NCI-H128 (cell line): ENCODE measurements at regions not wholly inside any gene's neighbourhood (a gene's known extent, or its start where the extent isn't known, plus 50 kb on each side); places are given as distances from the start of the nearest gene placed in this dataset.
"Not testable (repeated sequence)": the region's sequence is repeated elsewhere in the genome, so short reads cannot be mapped to it uniquely, and the experiment has no call there.

ENCODE experiments used
- DNase-seq: peaks from one replicate; lab custom pipeline; 2025; ENCODE audit not compliant: unreplicated experiment; lab: John Stamatoyannopoulos, UW

DNA sequence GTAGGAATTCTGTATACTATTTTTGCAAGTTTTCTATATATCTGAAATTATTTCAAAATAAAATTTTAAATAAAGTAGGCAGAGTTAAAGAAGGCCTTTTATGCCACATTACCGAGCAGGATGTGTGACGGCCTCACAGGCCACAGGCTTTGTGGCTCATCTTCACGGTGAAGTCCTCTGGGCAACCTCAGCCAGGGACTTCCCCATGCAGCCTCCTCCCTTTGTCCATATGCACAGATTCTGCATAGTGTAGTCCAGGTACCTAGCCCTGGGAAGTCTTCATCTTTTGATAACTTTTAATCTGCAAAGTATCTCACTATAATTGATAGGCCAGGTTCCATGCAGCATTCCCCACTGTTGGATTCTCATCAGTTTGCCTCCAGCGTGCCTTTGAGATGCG is 62.8 kb downstream of the ARHGAP11B start:
- DNase-seq: not testable (repeated sequence)

DNA sequence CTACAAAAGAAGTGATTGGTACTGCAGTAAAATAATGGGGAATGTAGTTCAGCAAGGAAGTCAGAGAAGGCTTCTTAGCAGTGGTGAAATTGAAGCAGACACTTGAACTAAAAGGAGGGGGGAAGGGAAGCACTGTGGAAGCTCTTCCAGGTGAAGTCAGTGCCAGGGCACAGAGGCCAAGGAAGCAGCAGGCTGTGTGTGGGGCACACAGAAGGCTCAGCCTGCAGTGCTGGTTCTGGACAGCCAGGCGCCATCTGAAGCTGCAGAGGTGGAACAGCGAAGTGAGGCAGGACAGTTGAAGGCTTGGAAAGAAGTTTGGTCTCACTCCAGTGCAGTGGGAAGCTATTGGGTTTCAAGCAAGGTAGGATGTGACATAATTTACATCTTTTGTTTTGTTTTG is 64.2 kb downstream of the ARHGAP11B start:
- not testable (repeated sequence) for DNase-seq

DNA sequence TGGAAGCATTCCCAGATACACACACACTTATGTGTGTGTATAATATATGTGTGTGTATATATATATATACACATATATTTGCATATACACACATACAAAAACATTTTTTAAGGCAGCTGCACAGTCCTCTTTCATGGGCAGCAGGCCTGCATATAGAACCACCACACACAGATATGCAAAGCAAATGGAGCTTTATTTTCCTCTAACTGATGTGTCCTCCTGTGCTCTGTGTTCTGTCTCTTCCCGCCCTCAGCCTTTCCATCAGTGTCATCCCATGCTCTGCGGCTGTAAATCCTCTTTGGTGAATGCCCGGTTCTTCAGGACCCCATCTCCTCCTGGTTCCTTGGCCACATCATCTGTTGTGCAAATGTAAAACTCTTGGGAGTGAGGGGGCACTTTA is 69.9 kb downstream of the ARHGAP11B start:
- not testable (repeated sequence) for DNase-seq

DNA sequence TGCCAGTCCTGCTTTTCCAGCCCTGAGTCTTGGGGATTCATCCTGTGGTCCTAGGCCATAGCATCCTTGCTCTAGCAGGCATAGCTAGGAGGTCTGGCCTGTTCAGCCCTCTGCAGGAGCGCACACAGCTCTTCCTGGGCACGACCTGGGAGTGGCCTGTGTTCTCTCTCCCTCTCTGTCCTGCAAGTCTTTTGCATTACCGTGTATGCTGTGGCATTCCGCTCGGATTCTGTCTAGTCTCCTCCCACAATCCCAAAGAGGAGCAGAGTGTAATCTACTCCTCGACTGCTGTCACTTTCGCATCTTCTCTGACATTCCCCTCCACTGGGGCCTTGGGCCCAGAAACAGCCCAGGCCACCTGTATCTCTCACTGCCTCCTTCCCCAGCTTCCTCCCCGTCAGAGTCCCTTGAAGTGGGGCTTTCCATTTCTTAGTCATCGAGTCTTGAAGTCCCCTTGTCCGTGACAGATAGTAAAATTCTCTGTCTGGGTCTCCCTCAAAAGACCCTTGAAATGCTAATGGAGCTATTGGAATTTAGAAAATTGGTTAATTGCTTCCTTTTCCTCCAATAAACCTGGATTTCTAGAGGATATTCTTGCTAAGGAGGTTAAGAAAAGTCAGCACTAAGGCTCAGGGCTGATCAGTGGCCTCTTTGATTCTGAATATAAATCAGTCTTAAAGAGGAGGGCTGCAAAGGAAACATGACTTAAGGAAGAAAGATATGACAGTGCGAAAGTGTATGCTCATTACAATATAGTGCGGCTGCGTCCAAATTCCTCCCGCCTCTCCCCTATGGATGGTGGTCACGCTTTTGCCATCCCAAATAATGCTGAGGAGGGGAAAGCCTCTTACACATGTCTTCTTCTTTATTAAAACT is 70.7 kb downstream of the ARHGAP11B start:
- not testable (repeated sequence) for DNase-seq

DNA sequence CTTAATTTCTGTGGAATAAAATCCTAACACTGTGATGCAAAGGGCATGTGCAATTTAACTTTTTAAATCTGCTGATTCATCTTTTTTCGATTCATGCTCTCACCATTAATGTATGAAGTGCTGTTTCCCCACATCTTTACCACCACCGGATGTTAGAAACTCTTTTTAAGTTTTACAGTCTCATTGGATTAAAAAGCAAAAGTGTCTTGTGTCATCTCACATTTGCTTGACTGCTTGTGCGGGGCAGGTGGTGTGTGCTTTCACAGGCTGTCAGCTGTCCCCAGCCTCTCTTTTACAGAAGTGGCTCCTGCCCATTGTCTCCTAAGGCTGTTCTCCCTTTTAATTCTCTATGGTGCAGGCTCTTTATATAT is 71.4 kb downstream of the ARHGAP11B start:
- not testable (repeated sequence) for DNase-seq

DNA sequence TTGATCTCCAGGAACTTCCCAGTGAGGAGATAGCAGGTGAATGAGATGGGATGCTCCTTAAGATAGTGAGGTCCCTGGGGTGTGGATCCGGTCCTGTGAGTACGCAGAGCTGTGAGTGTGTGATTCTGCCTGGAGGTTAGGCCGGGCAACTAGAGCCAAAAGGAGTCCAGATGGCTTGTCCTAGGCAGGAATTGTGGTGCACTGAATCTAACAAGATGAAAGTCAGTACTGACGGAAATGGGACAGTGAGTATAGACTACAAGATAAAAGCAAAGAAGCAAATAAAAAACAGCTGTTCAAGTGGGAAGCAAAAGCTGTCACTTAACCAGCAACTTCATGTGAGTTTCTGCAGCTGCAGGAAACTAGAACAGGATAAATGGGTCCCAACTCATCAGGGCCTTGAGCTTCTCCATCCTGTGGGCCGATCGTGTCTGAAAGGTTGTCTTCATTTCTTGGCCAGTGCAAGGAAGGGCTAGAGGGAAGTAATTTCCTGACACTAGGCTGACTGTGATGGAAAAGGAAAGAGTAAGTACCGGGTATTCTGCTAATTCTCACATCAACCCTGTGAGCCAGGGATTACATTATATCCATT is 74.2 kb downstream of the ARHGAP11B start:
- DNase-seq: not testable (repeated sequence)

DNA sequence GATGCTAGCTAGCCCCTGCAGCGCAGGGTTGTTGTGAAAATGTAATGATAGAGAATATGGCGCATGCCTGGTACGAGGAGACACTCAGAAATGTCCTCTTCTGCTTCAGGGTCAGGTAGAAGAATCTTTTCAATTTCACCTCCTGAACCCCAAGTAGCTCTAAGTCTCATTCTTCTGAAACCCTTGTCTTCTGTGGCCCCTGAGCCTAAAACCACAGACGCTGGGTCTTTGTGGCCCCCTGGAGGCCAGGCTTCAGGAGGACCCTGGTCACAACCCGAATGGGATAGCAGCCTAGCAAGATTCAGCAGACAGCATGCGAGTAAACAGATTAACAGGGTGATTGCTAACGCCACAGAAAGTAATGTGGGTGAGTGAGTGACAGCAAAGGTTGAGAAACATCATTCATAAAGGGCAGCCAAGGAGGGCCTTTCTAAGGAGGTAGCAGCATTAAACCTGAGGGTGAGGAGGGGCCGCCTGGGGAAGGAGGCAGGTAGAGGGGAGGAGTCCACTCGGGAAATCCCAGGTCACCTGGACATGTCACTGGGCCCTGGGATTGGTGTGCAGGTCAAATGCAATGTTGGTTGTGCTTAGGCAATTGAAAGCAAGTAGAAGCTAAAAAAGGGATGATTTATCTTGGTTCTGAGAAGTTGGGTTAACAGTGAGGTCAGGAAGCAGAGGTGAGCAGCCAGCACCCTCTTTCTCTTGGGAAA is 82.2 kb downstream of the ARHGAP11B start:
- DNase-seq: not testable (repeated sequence)

DNA sequence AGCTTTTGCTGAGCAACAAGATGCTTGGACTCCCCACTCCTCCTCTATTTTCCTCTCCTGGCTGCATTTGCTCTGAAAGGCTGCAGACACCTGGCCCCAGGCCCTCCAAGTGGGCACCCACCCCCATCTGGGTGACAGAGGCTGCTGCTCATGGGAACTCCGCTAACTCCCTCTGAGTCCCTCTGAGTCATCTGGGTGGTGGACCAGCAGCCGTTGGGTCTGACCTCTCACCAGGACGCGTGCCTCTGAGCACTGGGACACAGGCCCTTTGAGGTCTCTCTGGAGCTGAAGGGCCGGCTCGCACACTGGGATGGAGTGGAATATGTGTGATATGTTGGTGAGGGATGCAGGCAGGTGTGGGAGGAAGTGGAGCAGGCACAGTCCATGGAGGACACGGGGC is 82.9 kb downstream of the ARHGAP11B start:
- DNase-seq: not testable (repeated sequence)

DNA sequence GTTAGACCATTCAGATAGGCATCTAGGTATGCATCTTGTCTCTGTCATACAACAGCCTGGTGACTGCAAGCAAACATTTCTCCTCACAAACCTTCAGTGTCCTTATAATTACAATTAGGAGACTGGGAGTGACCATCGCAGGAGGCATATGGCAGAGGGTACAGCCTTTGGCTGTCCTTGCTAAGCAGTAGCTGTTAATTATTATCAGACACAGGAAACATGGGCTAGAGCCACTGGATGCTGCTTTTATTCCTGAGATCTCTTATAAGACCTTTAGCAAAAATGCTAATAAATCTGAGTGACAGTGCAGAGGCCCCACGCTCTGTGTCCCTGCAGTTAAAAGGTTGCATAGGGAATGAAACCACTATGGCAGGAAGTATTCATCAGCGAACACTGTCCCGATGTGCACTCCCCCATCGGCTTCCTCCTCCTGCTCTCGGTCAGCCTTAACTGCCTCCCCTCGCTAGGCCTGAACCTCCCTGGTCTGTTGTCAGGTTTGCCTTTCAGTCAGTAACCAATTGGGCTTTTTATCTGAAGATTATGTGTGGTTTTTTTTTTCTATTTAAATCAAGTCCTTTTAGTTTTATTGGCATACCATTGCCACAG is 92.2 kb downstream of the ARHGAP11B start:
- DNase-seq: not testable (repeated sequence)

DNA sequence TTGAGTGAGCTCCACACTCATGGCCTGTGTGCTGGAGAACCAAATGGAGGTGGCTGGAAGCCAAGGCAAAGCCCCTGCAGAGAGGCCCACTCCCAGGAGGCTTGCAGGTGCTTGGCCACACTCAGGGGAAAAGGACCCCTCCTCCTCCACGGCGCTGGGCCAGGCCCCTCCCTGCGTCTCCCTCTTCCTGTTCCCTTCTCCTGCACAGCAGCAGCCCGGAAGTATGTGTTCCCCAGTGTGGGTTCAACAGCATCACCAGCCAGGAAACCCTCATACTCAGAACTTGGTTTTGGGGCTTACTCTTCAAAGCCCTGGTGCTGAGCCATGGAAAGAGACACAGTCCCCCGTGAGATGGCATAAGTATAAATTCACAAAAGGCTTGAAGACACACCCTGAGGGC is 93.4 kb downstream of the ARHGAP11B start:
- not testable (repeated sequence) for DNase-seq

DNA sequence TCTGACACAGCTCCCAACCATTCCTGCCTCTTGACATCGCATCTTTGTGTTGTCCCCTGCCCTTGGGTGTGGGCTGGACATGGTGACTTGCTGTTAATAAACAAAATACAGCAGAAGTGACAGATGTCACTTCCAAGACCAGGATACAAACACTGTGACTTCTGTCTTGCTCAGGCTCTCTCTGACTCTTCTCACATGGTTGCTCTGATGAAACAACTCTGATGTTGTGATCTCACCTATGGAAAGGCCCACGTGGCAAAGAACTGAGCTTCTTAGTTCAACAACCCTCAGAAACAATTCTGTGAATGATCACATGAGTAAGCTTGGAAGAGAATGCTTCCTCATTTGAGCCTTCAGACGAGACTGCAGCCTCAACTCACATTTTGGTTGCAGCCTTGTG is 94.9 kb downstream of the ARHGAP11B start:
- DNase-seq: not testable (repeated sequence)

DNA sequence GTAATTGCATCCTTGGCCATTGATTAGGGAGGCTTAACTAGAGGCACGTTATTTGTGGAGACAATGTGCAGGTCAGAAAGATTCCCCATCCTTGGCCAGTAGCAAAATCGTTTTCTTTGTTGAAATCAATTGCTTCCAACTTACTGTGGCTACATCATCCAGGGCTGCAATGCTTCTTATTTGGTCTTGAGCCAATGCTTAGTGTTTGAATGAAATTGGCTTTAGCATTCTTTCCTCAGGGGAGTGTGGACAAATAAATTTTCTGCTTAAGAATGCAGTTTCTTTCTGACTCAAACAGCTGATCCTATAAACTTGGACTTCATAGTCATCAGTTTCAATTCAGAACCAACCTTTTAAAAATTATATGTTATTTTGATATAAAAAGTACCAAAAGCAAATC is 95.6 kb downstream of the ARHGAP11B start:
- not testable (repeated sequence) for DNase-seq

DNA sequence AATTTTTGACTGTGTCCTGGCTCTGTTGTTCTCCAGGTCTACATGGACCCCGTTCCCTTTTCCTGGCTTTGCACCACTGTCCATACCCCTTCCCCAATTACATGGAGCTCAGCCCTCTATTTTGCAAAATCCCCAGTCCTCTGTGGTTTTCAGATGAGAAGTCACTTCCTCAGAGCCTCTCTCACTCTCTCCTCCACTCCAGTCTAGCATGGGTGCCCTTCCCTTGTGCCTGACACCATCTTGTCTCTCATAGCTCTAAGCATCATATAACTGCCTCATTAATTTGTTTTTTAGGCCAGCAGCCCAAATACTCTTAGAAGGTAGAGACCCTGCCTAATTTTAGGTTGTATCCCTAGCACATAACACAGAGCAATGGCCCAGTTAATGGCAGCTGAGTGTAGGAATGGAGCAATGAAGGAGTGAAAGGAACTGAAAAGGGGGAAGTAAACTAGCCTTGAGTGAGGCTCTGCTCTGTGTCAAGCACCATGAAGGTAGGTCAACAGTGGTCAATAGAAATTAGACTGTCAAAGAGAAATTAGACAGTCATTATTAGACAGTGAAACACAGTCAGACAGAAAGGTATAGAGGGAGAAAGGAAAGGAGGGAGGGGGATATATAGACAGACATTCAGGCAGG is 97.7 kb downstream of the ARHGAP11B start:
- not testable (repeated sequence) for DNase-seq

DNA sequence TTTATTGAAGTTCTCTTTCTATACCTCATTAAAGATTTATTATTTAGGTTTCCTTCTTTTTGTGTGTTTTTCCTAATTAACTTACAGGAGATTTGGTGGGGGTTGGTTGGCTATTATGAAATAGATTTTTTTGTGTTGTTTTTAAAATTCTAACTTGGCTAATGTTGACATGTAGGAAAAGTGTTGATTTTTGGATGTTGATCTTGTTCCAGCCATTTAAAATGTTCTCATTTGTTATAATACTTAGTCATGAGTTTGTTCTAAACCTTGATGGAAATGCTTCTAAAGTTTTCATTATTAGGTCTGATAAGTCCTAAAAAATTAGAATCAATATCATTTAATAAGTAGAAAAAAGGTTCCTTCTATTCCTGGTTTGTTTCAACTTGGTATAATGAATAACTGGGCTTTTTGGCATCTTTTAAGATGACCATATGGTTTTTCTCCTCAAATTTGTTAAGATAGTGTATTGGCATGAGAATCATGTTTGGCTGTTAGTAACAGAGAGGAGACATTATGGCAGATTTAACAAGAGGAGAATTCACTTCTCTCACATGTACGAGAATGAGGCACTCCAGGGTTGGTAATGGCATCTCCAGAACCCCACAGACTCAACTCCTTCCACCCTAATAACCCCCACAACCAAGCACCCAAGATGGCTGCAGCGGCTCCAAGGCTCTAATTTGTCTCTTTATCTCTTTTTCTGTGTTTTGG is 104.1 kb downstream of the ARHGAP11B start:
- not testable (repeated sequence) for DNase-seq

DNA sequence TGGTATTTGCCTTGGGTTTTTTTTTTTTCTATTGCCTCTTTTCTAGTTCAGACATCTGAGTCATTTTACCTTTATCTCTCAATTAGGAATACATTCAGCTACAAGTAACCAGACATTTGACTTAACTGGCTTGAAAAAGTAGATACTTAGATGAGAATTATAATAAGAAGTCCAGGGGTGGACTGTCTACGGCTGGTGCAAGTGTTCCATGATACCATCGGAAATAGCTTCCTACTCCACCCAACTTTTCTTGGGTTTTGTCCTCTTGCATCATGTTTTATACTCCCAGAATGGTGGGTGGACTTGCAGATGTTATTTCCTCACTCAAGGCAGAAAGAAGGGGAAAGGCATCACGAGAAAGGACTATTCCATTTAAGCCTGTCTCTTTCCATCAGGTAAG is 104.7 kb downstream of the ARHGAP11B start:
- DNase-seq: not testable (repeated sequence)

DNA sequence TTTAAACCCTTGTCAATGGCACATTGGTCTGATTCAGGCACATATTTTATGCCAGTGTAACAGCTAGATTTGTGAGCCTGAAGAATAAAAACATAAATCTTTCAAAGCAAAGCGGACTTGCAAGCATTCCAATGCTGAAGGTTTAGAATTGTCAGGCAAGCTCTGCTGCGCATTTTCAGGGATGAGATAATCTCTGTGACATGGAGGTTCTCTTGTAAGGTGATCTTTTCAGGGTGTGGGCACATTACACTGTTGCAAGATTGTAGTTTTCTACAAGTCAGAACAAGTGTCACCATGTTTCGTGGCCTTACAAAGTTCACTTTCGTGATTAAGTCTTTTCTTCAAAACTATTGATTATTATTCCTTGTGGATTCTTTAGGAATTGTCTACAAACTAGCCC is 106.2 kb downstream of the ARHGAP11B start:
- DNase-seq: not testable (repeated sequence)

DNA sequence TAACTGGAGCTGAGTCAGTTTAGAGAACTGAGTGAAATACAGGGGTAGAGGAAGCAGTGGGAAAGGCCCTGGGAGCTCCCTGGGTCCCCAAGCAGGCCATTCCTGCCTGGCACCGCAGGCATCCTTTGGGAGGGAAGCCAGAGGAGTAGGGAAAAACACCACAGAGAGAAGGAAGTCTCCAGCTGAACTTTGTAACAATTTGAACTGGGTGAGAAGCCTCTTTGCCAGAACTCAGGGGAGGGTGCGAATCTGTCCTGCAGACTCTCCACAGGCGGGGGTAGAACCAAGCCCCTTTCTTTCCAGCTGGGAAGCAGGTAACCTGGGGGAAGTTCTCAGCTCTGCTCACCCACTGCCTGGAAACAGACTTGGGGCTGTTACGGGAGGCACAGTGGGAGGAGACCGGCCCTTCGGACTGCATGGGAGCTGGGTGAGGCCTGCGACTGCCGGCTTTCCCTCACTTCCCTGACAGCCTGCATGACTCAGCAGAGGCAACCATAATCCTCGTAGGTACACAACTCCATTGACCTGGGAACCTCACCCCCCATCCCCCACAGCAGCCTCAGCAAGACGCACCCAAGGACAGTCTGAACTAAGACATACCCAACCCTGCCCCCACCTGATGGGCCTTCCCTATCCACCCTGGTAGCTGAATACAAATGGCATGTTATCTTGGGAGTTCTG is 110.1 kb downstream of the ARHGAP11B start:
- DNase-seq: not testable (repeated sequence)

DNA sequence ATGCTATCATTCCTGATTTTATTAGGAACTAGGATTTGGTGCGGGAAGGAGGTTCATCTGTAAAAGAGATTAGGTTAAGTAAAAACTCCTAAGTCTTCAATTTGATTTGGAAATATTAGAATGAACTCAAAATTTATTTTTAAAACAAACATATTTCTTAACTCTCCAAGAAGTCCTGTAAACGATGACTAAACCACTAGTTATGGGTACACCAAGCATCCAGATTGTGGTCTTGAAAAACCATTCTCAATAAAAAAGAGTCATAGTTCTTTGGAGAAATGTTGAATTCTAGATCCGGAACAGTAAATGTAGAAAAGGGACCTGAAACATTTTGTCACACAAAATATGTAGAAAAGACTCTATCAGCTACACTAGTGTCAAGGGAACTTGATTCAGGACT is 116.9 kb downstream of the ARHGAP11B start:
- not testable (repeated sequence) for DNase-seq

DNA sequence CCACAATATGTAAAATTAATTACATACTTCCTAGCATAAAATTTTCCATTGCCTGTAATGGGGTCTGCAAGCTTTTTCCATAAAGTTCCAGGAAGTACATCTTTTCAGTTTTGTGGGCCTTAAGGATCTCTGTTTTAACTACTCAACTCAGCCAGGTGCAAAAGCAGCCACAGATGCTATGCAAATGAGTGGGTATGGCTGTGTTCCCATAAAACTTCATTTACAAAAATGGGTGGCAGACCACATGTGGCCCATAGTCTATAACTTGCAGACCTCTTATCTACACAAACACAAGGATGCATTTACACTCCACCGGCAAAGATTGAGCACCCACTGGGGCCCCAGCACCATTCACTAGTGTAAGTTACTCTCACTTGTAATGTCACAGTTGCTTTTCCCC is 123.1 kb downstream of the ARHGAP11B start:
- DNase-seq: not testable (repeated sequence)
